RWPE1 (cell line): ENCODE measurements at regions not wholly inside any gene's neighbourhood (a gene's known extent, or its start where the extent isn't known, plus 50 kb on each side); places are given as distances from the start of the nearest gene placed in this dataset.
"Not testable (repeated sequence)": the region's sequence is repeated elsewhere in the genome, so short reads cannot be mapped to it uniquely, and the experiment has no call there.

Experiments used
- CTCF ChIA-PET: fragments of 350-600 bp; sonication (Branson Sonifier 250); formaldehyde crosslinking; extraction: SDS; loops from one replicate; lab custom pipeline; 2021; lab: Yijun Ruan, JAX
- POLR2A ChIA-PET: fragments of 400-600 bp; formaldehyde crosslinking; extraction: SDS; loops from one replicate; lab custom pipeline; 2020; ENCODE audit warnings: antibody characterized with exemption; ENCODE audit not compliant: low non-redundant PET; lab: Yijun Ruan, JAX
- DNase-seq: peaks from one replicate; pipeline ENCODE4 v3.0.0; 2012; ENCODE audit warnings: low spot score
- H3K27ac ChIP-seq: fragments of 450-650 bp; 2 replicates; pipeline ENCODE4 v1.5.1; 2017
- TF ChIP-seq, protein P1 (sequence below): fragments of 450-650 bp; conservative IDR thresholded peaks from 2 replicates; pipeline ENCODE4 v1.5.1; 2017; ENCODE audit warnings: low read depth, mild to moderate bottlenecking

DNA sequence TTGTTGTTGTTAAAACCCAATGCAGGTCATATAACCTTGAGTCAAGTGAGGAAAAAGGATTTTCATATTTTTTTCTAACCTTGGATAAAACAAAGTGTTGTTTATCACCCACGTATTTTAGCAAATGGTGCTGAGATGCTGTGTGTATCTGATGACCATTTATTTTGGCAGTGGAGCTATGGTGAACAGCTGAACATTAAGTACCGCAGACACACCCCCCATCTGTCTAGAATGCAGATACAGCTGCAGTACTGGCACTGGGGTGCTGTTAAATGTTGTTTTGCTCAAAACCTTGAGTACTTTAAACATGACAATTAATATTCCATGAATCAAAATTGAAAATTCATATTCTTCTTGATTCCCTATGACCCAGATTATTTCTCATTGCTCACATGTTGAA lies 773.3 kb upstream of the SLC39A10 start:
- DNase-seq, result no peak

DNA sequence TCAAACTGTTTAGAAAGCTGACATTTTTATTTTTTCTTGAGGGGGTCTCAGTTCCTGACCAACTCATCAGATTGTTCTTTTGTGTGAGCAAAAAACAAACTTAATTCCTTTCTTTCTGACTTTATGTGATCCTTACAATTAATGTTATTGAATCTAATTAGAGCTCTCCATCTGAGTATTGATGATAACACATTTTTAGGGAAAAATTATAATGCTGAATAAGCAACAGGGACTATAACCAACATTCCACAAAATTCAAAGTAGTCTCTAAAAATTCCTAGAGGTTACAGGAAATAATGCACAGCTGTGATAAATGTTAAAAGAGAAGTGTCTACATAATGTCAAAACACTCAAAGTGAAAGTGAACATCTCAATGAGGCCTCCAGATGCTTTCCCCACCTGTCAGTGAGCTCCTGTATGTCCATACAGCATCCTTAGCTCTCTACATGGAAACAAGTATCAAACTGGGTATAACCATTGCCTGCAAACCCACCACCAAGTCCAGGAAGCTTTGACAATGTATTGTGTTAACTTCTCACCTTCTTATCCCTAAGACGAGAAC lies 786.0 kb upstream of the SLC39A10 start:
- ChIA-PET POLR2A (no interaction called here), CTCF (no interaction called here)
- no peak for DNase-seq
- TF ChIP-seq, protein P1, sequence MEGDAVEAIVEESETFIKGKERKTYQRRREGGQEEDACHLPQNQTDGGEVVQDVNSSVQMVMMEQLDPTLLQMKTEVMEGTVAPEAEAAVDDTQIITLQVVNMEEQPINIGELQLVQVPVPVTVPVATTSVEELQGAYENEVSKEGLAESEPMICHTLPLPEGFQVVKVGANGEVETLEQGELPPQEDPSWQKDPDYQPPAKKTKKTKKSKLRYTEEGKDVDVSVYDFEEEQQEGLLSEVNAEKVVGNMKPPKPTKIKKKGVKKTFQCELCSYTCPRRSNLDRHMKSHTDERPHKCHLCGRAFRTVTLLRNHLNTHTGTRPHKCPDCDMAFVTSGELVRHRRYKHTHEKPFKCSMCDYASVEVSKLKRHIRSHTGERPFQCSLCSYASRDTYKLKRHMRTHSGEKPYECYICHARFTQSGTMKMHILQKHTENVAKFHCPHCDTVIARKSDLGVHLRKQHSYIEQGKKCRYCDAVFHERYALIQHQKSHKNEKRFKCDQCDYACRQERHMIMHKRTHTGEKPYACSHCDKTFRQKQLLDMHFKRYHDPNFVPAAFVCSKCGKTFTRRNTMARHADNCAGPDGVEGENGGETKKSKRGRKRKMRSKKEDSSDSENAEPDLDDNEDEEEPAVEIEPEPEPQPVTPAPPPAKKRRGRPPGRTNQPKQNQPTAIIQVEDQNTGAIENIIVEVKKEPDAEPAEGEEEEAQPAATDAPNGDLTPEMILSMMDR, result no peak
- no peak overlapping the region for H3K27ac ChIP-seq

More for the DNA sequence above, 773.3 kb upstream of the SLC39A10 start:
- no peak overlapping the region for H3K27ac ChIP-seq
- ChIA-PET POLR2A (no interaction called here), CTCF (interaction anchor here (0.6 kb wide), 1 partner anchor 13 kb away, joined by 3 read pairs; no protein-coding TSS in a partner anchor)
- TF ChIP-seq, protein P1, result no peak

DNA sequence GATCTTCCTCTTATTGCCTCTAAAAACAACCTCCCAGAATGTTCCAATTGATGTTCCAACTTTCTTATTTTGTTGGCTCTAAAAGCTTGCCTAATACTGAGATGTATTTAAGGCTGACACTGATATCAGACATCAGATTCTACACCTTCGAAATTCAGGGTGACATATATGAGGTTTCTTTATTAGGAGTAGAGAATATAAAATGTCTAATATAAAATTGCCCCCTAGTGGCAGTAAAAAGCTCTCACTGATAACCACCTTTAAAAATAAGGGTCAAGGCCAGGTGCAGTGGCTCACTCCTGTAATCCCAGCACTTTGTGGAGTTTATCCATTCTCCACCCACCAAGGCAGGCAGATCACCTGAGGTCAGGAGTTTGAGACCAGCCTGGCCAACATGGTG lies 789.7 kb upstream of the SLC39A10 start:
- TF ChIP-seq, protein P1, result peak; percentile 48; the same call in 1 of the 2 replicates
- CTCF ChIA-PET, result interaction anchor here (0.6 to 1.0 kb wide), 3 partner anchors 14 to 330 kb away, joined by 3 to 7 read pairs (median 3); no protein-coding TSS in a partner anchor
- peak; percentile 9 for DNase-seq
- H3K27ac ChIP-seq, result no peak overlapping the region
- POLR2A ChIA-PET, result no interaction called here

DNA sequence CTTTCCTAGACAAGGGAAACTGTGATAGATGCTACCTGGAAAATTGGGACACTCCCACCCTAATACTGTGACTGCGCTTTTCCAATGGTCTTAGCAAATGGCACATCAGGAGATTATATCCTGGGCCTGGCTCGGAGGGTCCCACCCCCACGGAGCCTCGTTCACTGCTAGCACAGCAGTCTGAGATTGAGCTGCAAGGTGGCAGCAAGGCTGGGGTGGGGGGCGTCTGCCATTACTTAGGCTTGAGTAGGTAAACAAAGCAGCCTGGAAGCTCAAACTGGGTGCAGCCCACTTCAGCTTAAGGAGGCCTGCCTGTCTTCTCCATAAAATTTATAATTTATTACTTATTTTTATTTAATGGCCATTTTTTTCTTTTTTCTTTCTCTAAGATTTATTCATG lies 802.1 kb upstream of the SLC39A10 start:
- no peak for DNase-seq
- ChIA-PET CTCF (no interaction called here), POLR2A (no interaction called here)
- no peak overlapping the region for H3K27ac ChIP-seq
- TF ChIP-seq, protein P1, result no peak

DNA sequence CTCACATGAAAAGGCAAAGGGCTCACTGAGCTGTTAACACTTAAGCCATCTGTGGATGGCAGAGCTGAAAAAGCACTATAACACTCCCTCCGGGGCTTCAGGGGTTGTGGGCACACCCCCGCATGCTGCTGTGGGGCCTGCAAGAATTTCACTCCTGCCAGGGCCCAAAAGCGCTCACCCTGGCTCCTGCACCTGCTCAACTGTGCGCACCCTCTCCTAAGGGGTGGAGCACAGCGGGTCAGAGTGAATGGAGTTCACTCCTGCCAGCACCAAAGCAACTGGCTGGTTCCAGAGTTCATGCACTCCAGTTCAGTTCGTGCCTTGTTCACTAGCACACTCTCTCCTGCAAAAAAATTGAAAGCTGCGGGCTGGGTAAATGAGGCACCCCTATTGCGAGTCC lies 814.2 kb upstream of the SLC39A10 start:
- TF ChIP-seq, protein P1, result no peak
- ChIA-PET CTCF (no interaction called here), POLR2A (no interaction called here)
- H3K27ac ChIP-seq, result no peak overlapping the region
- no peak for DNase-seq

DNA sequence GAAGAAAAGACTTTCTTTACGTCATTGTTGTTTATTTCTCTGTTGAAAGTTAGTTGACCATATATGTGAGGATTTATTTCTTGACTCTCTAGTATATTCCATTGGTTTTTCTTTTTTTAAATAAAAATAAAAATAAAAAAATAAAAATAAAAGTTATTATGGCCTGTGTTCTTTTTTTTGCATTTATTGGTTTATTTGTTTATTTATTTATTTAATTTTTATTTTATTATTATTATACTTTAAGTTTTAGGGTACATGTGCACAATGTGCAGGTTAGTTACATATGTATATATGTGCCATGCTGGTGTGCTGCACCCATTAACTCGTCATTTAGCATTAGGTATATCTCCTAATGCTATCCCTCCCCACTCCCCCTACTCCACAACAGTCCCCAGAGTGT lies 822.7 kb upstream of the SLC39A10 start:
- POLR2A ChIA-PET, CTCF ChIA-PET, H3K27ac ChIP-seq, DNase-seq: not testable (repeated sequence)

DNA sequence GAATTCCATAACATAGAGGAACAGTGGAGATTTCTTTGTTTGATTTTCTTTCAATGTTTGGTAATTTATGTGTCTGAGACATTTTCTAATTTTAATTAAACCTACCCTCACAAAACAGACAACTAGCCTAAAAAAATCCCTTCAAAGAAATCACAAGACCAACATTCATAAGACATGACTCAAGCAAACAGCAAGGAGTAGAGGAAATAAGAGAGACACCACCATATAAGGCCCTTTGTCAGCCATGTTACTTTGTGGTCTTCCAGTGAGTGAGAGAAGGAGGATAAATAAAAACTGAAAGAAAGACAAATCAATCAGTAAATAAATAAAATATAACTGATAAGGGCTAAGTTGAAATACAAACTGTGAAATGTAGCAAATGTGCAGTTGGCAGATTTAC lies 830.8 kb upstream of the SLC39A10 start:
- TF ChIP-seq, protein P1, result no peak
- POLR2A ChIA-PET, result no interaction called here
- no peak overlapping the region for H3K27ac ChIP-seq
- CTCF ChIA-PET, result no interaction called here
- no peak for DNase-seq
